Left lung (tissue), 4 donors: ENCODE measurements at regions not wholly inside any gene's neighbourhood (a gene's known extent, or its start where the extent isn't known, plus 50 kb on each side); places are given as distances from the start of the nearest gene placed in this dataset.

Experiments
- ATAC-seq: fragments of 200-7000 bp; cut with Tn5 transposase; one replicate; pipeline ENCODE4 v1.9.1; 2020; ENCODE audit warnings: moderate library complexity
- DNase-seq, 4 donors: peaks; one replicate each; pipeline ENCODE4 v3.0.0-alpha.2; 2013 to 2020
- H3K27ac ChIP-seq, 2 donors: fragments of 200-600 bp; sonication (generic) in 1 of 2; one replicate each; pipeline versions ENCODE4 v1.5.0 to v1.8.0; 2020 to 2021
- H3K27me3 ChIP-seq, 2 donors: fragments of 200-600 bp; sonication (generic) in 1 of 2; one replicate each; pipeline versions ENCODE4 v1.5.0 to v1.8.0; 2020 to 2021
- H3K36me3 ChIP-seq, 2 donors: fragments of 200-600 bp; sonication (generic) in 1 of 2; one replicate each; pipeline versions ENCODE4 v1.5.0 to v1.8.0; 2020 to 2021
- H3K4me1 ChIP-seq, 2 donors: fragments of 200-600 bp; one replicate each; pipeline ENCODE4 v1.8.0; 2021
- H3K4me3 ChIP-seq, 2 donors: fragments of 200-600 bp; sonication (generic) in 1 of 2; one replicate each; pipeline versions ENCODE4 v1.5.0 to v1.8.0; 2020 to 2021; ENCODE audit warnings: mild to moderate bottlenecking in 1 of 2
- H3K9me3 ChIP-seq, 2 donors: fragments of 200-600 bp; sonication (generic) in 1 of 2; one replicate each; pipeline versions ENCODE4 v1.5.0 to v1.8.0; 2020 to 2021
- intact Hi-C, 2 donors: fragments of 100-400 bp; cut with DNase I; formaldehyde crosslinking; loops; one replicate each; pipeline versions ENCODE4 v1.11.2 to v1.14.2; 2022
- TF ChIP-seq, protein P1 (sequence below), 2 donors: fragments of 200-600 bp; sonication (generic) in 1 of 2; IDR thresholded peaks; one replicate each; pipeline versions ENCODE4 v1.5.0 to v1.8.0; 2021; ENCODE audit warnings: antibody characterized with exemption in 2 of 2
- donor health status: DM: no; HTN: yes; CAD: no.
- donor health status: DM: no; HTN: no; CAD: no.

DNA sequence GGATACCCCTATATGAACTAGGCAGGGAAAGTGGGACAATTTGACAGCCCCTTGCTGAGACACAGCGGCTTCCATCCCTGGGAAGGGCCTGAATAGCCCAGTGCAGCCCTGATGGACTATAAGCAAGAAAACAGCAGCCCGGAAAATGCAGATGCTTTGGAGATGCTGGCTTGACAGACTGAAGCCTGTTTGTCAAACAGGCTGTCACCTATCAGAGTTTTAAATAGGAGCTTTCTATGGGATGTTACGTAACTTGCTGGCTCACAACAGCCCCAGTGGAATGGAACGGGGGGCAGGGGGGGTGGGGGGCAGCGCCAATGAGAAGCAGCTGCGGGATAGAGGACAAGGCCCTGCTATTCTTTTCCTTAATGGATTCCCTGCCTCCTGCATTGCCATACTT lies 91.9 kb upstream of the NTM start:
- Histone ChIP-seq H3K27me3 (no peaks in the 10 kb centered on the region), H3K36me3 (no peaks in the 10 kb centered on the region), H3K9me3 (no peaks in the 10 kb centered on the region), H3K4me3 (no peak overlapping the region), H3K27ac (no peak overlapping the region), H3K4me1 (no peaks in the 10 kb centered on the region)
- ATAC-seq: no peak
- TF ChIP-seq, protein P1, sequence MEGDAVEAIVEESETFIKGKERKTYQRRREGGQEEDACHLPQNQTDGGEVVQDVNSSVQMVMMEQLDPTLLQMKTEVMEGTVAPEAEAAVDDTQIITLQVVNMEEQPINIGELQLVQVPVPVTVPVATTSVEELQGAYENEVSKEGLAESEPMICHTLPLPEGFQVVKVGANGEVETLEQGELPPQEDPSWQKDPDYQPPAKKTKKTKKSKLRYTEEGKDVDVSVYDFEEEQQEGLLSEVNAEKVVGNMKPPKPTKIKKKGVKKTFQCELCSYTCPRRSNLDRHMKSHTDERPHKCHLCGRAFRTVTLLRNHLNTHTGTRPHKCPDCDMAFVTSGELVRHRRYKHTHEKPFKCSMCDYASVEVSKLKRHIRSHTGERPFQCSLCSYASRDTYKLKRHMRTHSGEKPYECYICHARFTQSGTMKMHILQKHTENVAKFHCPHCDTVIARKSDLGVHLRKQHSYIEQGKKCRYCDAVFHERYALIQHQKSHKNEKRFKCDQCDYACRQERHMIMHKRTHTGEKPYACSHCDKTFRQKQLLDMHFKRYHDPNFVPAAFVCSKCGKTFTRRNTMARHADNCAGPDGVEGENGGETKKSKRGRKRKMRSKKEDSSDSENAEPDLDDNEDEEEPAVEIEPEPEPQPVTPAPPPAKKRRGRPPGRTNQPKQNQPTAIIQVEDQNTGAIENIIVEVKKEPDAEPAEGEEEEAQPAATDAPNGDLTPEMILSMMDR (IDR thresholded peaks at IDR 0.05): no peak
- DNase-seq: no peak
- intact Hi-C loops: no loop called here

DNA sequence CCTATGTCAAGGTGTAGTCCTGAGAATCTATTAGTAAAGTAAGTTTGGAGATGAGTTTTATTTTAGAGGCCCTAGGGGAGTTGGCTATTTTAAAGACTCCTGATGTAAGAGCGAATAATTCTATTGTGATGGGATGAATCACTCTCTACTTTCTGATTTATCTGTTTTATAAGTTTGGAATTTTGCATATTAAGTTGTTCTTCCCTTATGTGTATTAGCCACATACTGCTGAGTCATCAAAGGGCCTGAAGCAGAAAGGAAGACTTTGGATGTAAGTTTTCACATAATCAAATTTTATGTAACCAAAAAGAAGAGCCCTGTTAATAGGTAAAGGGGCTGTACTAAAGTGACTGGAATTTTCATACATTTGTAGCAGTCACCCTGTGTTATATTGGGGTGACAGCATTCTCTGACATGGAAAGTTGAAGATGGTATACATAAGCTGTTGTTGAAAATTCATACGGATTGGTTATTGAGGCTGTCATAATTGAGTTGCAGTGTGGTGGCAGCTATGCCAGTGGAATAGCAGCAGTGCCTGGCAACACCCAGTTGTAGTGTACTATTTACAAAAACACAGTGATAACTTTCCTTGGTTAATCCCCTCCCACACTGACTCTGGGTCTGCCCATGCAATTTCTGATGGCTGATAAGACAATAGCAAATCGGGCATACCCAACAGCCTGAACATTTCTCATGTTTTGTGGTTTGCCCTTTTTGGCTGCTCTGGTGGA lies 90.6 kb upstream of the NTM start:
- intact Hi-C loops: no loop called here
- TF ChIP-seq, protein P1 (IDR thresholded peaks at IDR 0.05): no peak
- H3K9me3 ChIP-seq: no peaks in the 10 kb centered on the region
- DNase-seq: no peak
- no peak overlapping the region for H3K4me3 ChIP-seq
- H3K4me1 ChIP-seq: no peaks in the 10 kb centered on the region
- no peak overlapping the region for H3K27ac ChIP-seq
- no peaks in the 10 kb centered on the region for H3K36me3 ChIP-seq
- no peaks in the 10 kb centered on the region for H3K27me3 ChIP-seq
- no peak for ATAC-seq

DNA sequence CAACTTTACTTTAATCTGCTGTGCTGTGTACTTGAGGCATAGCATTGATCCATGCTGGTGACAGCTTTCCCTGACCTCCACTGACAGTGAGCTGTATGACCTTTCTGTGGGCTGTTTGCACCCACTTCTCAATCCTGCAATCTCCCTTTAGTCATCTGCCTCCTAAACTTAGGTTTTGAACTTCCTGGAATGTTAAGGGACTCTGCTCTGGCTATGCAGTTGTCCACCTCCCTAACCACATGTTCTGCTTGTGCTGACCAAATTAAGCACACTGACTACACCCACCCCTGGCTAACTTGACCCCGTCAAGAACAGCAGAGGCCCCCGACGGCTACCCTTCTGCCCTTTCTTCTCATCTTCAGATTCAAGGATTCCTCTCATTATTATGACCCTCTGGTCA lies 89.1 kb upstream of the NTM start:
- DNase-seq: no peak
- Histone ChIP-seq H3K4me3 (no peak overlapping the region), H3K9me3 (no peaks in the 10 kb centered on the region), H3K36me3 (no peaks in the 10 kb centered on the region), H3K27ac (no peak overlapping the region), H3K27me3 (no peaks in the 10 kb centered on the region), H3K4me1 (no peaks in the 10 kb centered on the region)
- intact Hi-C loops: no loop called here
- no peak for ATAC-seq
- TF ChIP-seq, protein P1 (IDR thresholded peaks at IDR 0.05): no peak

DNA sequence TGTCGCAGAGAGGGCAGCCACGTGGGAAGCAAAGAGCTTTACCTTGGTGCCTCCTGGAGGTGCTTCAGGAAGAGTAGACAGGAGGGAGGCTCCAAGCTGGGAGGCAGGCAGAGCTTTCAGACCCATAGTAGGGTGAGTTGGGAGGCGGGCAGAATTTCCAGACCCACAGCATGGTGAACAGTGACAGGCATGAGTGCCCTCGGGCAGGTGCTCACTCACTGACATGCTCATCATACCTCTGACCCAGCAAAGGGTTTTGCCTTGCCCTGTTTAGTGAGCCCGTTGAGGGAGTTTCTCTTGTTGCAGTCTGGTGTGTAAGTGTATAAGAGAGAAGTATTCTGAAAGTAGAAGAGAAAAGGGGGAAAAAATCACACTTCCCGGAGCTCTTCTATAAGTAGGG lies 86.4 kb upstream of the NTM start:
- H3K36me3 ChIP-seq: no peaks in the 10 kb centered on the region
- H3K4me1 ChIP-seq: no peaks in the 10 kb centered on the region
- H3K9me3 ChIP-seq: no peaks in the 10 kb centered on the region
- ATAC-seq (no peak), DNase-seq (no peak)
- intact Hi-C loops: no loop called here
- TF ChIP-seq, protein P1 (IDR thresholded peaks at IDR 0.05): no peak
- H3K4me3 ChIP-seq: no peak overlapping the region
- no peak overlapping the region for H3K27ac ChIP-seq
- H3K27me3 ChIP-seq: no peaks in the 10 kb centered on the region

DNA sequence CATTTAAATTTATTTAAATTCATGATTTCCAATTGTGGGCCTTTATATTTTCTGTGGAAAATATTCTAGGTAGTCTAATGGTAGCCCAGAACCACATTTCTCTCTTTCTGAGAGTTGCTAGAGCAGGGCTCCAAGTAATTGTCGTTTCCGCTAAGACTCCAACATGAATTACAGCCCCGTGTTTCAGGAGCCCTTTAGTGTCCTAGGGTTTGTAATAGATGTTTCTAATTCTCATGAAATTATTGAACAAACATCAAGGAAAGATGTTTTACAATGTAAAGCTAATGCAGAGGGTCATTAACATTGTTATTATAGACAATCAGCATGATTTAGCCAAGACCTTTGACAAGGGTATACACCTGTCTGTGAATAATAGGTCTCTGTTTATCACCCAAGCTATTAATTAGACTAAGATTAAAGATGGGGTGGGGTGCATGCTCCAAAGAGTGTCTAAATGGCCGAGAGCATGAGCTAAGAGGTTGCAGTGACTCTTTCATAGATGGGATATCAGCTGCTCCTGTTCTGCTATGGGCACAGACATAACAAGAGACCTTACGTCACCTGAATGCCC lies 81.8 kb upstream of the NTM start:
- intact Hi-C loops: no loop called here
- DNase-seq (no peak), ATAC-seq (no peak)

More for the DNA sequence above, 81.8 kb upstream of the NTM start:
- Histone ChIP-seq H3K36me3 (no peaks in the 10 kb centered on the region), H3K27ac (no peak overlapping the region), H3K27me3 (no peaks in the 10 kb centered on the region), H3K4me3 (no peak overlapping the region), H3K9me3 (no peaks in the 10 kb centered on the region), H3K4me1 (no peaks in the 10 kb centered on the region)
- TF ChIP-seq, protein P1 (IDR thresholded peaks at IDR 0.05): no peak
